Activated B cell treated with CpG ODN at 0.5 μM for 24 hours (primary cell): ENCODE measurements at regions not wholly inside any gene's neighbourhood (a gene's known extent, or its start where the extent isn't known, plus 50 kb on each side); places are given as distances from the start of the nearest gene placed in this dataset.

Source experiments
- ATAC-seq: fragments of 200-7000 bp; cut with Tn5 transposase; one replicate; pipeline ENCODE4 v1.10.0; 2021; ENCODE audit warnings: low read depth, mild to moderate bottlenecking, moderate library complexity
- CTCF ChIA-PET: fragments of 350-600 bp; sonication (Branson Sonifier 250); formaldehyde crosslinking; loops from one replicate; lab custom pipeline; 2021; ENCODE audit warnings: antibody characterized with exemption; lab: Charles Lee
- POLR2A ChIA-PET: fragments of 350-600 bp; sonication (Branson Sonifier 250); formaldehyde crosslinking; loops from one replicate; lab custom pipeline; 2021; ENCODE audit warnings: antibody characterized with exemption; lab: Charles Lee
- DNase-seq: peaks from one replicate; pipeline ENCODE4 v3.0.0; 2022
- H3K27ac Mint-ChIP-seq: one replicate; pipeline ENCODE4 v1.8.0; 2020; ENCODE audit warnings: mixed read lengths
- H3K27me3 Mint-ChIP-seq: one replicate; pipeline ENCODE4 v1.8.0; 2021; ENCODE audit warnings: mixed read lengths
- H3K36me3 Mint-ChIP-seq: one replicate; pipeline ENCODE4 v1.8.0; 2021; ENCODE audit warnings: low read depth, mixed read lengths
- H3K4me1 Mint-ChIP-seq: one replicate; pipeline ENCODE4 v1.8.0; 2021; ENCODE audit warnings: mixed read lengths
- H3K4me3 Mint-ChIP-seq: one replicate; pipeline ENCODE4 v1.8.0; 2020; ENCODE audit warnings: mild to moderate bottlenecking, mixed read lengths
- H3K9me3 Mint-ChIP-seq: one replicate; pipeline ENCODE4 v1.8.0; 2020; ENCODE audit warnings: mixed read lengths
- CTCF ChIP-seq: fragments of 200-600 bp; IDR thresholded peaks from one replicate; pipeline ENCODE4 v1.8.0; 2022; ENCODE audit warnings: antibody characterized with exemption, mild to moderate bottlenecking
- intact Hi-C: fragments of 100-400 bp; cut with micrococcal nuclease; formaldehyde crosslinking; loops from one replicate; pipeline ENCODE4 v1.15.1; 2024

- Mint-ChIP-seq H3K27me3 (no peaks in the 10 kb centered on the region), H3K9me3 (no peaks in the 10 kb centered on the region), H3K27ac (no peak overlapping the region), H3K4me1 (no peaks in the 10 kb centered on the region), H3K36me3 (no peaks in the 10 kb centered on the region), H3K4me3 (no peak overlapping the region)
- TF ChIP-seq CTCF: no peak
- ATAC-seq (no peak), DNase-seq (no peak)
- intact Hi-C loops: no loop called here
- ChIA-PET POLR2A (no interaction called here), CTCF (no interaction called here)
Measured at GRCh38 chrY:19026631-19027030, 253.1 kb upstream of the HSFY2 start.

- ATAC-seq (no peak), DNase-seq (no peak)
- TF ChIP-seq CTCF: no peak
- Mint-ChIP-seq H3K4me1 (no peaks in the 10 kb centered on the region), H3K4me3 (no peak overlapping the region), H3K36me3 (no peaks in the 10 kb centered on the region), H3K27ac (no peak overlapping the region), H3K9me3 (no peaks in the 10 kb centered on the region), H3K27me3 (no peaks in the 10 kb centered on the region)
- intact Hi-C loops: no loop called here
- POLR2A ChIA-PET: no interaction called here
- CTCF ChIA-PET: no interaction called here
Measured at GRCh38 chrY:19023934-19024333, 250.4 kb upstream of the HSFY2 start.

GRCh38 chrY:19020193-19020592 is 246.7 kb upstream of the HSFY2 start:
- ATAC-seq (no peak), DNase-seq (no peak)
- H3K36me3 Mint-ChIP-seq: no peaks in the 10 kb centered on the region
- H3K9me3 Mint-ChIP-seq: no peaks in the 10 kb centered on the region
- H3K27me3 Mint-ChIP-seq: no peaks in the 10 kb centered on the region
- CTCF ChIA-PET: no interaction called here
- no peak overlapping the region for H3K4me3 Mint-ChIP-seq
- no peak for TF ChIP-seq CTCF
- POLR2A ChIA-PET: no interaction called here
- intact Hi-C loops: no loop called here
- no peak overlapping the region for H3K27ac Mint-ChIP-seq
- no peaks in the 10 kb centered on the region for H3K4me1 Mint-ChIP-seq

- no peaks in the 10 kb centered on the region for H3K9me3 Mint-ChIP-seq
- H3K4me3 Mint-ChIP-seq: no peak overlapping the region
- intact Hi-C loops: no loop called here
- DNase-seq: no peak
- POLR2A ChIA-PET: no interaction called here
- no peak for TF ChIP-seq CTCF
- no peak for ATAC-seq
- H3K27me3 Mint-ChIP-seq: no peaks in the 10 kb centered on the region
- CTCF ChIA-PET: no interaction called here
- H3K36me3 Mint-ChIP-seq: no peaks in the 10 kb centered on the region
- no peak overlapping the region for H3K27ac Mint-ChIP-seq
- H3K4me1 Mint-ChIP-seq: peaks cover 8% of the 10 kb centered on the region
Measured at GRCh38 chrY:19016990-19017389, 243.5 kb upstream of the HSFY2 start.

GRCh38 chrY:19015854-19016253 is 242.3 kb upstream of the HSFY2 start:
- TF ChIP-seq CTCF: no peak
- no peak for DNase-seq
- no peak overlapping the region for H3K27ac Mint-ChIP-seq
- CTCF ChIA-PET: no interaction called here
- POLR2A ChIA-PET: no interaction called here
- intact Hi-C loops: no loop called here
- ATAC-seq: no peak
- no peaks in the 10 kb centered on the region for H3K36me3 Mint-ChIP-seq
- H3K4me3 Mint-ChIP-seq: no peak overlapping the region
- no peaks in the 10 kb centered on the region for H3K27me3 Mint-ChIP-seq
- H3K9me3 Mint-ChIP-seq: no peaks in the 10 kb centered on the region
- H3K4me1 Mint-ChIP-seq: peaks cover 8% of the 10 kb centered on the region
